Stimulated activated CD4-positive, alpha-beta T cell treated with anti-CD3 and anti-CD28 coated beads, Interleukin-2, amount 100 ng/mL, for 48 hours (primary cell): ENCODE measurements at regions not wholly inside any gene's neighbourhood (a gene's known extent, or its start where the extent isn't known, plus 50 kb on each side); places are given as distances from the start of the nearest gene placed in this dataset.

Experiments used
- DNase-seq, 2 donors: peaks; one replicate each; pipeline ENCODE4 v3.0.0-alpha.2; 2020

GRCh38 chr6:95071464-95071863 is 505.9 kb upstream of the MANEA start:
- no peak for DNase-seq

GRCh38 chr6:95078457-95078856 is 498.9 kb upstream of the MANEA start:
- DNase-seq, result no peak

GRCh38 chr6:95081231-95081630 is 496.1 kb upstream of the MANEA start:
- no peak for DNase-seq

GRCh38 chr6:95081949-95082348 is 495.4 kb upstream of the MANEA start:
- DNase-seq, result no peak

GRCh38 chr6:95083506-95083905 is 493.8 kb upstream of the MANEA start:
- no peak for DNase-seq

- no peak for DNase-seq
These were observed 492.5 kb upstream of the MANEA start for GRCh38 chr6:95084867-95085266.

- DNase-seq, result no peak
These were observed 489.8 kb upstream of the MANEA start for GRCh38 chr6:95087394-95088097.

- DNase-seq, result no peak
These were observed 485.4 kb upstream of the MANEA start for GRCh38 chr6:95091823-95092436.

GRCh38 chr6:95093154-95093553 is 484.2 kb upstream of the MANEA start:
- no peak for DNase-seq

GRCh38 chr6:95094751-95095663 is 482.3 kb upstream of the MANEA start:
- no peak for DNase-seq

- DNase-seq, result no peak
These were observed 481.5 kb upstream of the MANEA start for GRCh38 chr6:95095855-95096254.

- DNase-seq, result no peak
These were observed 477.9 kb upstream of the MANEA start for GRCh38 chr6:95099410-95099809.

- no peak for DNase-seq
These were observed 468.1 kb upstream of the MANEA start for GRCh38 chr6:95109212-95109611.

GRCh38 chr6:95110767-95111166 is 466.6 kb upstream of the MANEA start:
- DNase-seq, result no peak

- DNase-seq, result no peak
These were observed 460.1 kb upstream of the MANEA start for GRCh38 chr6:95117236-95117635.

GRCh38 chr6:95119927-95120326 is 457.4 kb upstream of the MANEA start:
- DNase-seq, result no peak

- DNase-seq, result no peak
These were observed 456.4 kb upstream of the MANEA start for GRCh38 chr6:95120984-95121383.

- no peak for DNase-seq
These were observed 450.1 kb upstream of the MANEA start for GRCh38 chr6:95127261-95127660.

GRCh38 chr6:95128439-95128838 is 448.9 kb upstream of the MANEA start:
- no peak for DNase-seq

- no peak for DNase-seq
These were observed 448.4 kb upstream of the MANEA start for GRCh38 chr6:95128947-95129346.

- DNase-seq, result no peak
These were observed 443.8 kb upstream of the MANEA start for GRCh38 chr6:95133578-95133977.

- no peak for DNase-seq
These were observed 442.2 kb upstream of the MANEA start for GRCh38 chr6:95135182-95135581.

- no peak for DNase-seq
These were observed 435.2 kb upstream of the MANEA start for GRCh38 chr6:95142101-95142500.
